ENCODE measurements at regions not wholly inside any gene's neighbourhood (a gene's known extent, or its start where the extent isn't known, plus 50 kb on each side); places are given as distances from the start of the nearest gene placed in this dataset.

- no peak for ATAC-seq
- intact Hi-C loops (cut with DNase I, micrococcal nuclease), result no loop called here
- no peak for TF ChIP-seq CTCF (IDR thresholded peaks at IDR 0.05)
- H3K9me3 ChIP-seq, result peaks cover 3% of the 10 kb centered on the region
- H3K36me3 ChIP-seq (ENCODE audit: low read depth), result no peaks in the 10 kb centered on the region
- no peaks in the 10 kb centered on the region for H3K4me1 ChIP-seq (ENCODE audit: low read depth)
- H3K4me3 ChIP-seq, result no peak overlapping the region
- DNase-seq, result no peak
Measured at GRCh38 chr18:2390158-2390557, 181.1 kb downstream of the METTL4 start.

- H3K9me3 ChIP-seq, result peaks cover 3% of the 10 kb centered on the region
- intact Hi-C loops (cut with DNase I, micrococcal nuclease), result no loop called here
- no peaks in the 10 kb centered on the region for H3K36me3 ChIP-seq (ENCODE audit: low read depth)
- no peak for TF ChIP-seq CTCF (IDR thresholded peaks at IDR 0.05)
- no peak overlapping the region for H3K4me3 ChIP-seq
- H3K4me1 ChIP-seq (ENCODE audit: low read depth), result no peaks in the 10 kb centered on the region
- DNase-seq (no peak), ATAC-seq (no peak)
Measured at GRCh38 chr18:2391470-2391869, 179.8 kb downstream of the METTL4 start.

- no peak for ATAC-seq
- H3K9me3 ChIP-seq, result peaks cover 3% of the 10 kb centered on the region
- intact Hi-C loops (cut with DNase I, micrococcal nuclease), result no loop called here
- H3K36me3 ChIP-seq (ENCODE audit: low read depth), result no peaks in the 10 kb centered on the region
- no peaks in the 10 kb centered on the region for H3K4me1 ChIP-seq (ENCODE audit: low read depth)
- no peak for TF ChIP-seq CTCF (IDR thresholded peaks at IDR 0.05)
- no peak for DNase-seq
- no peak overlapping the region for H3K4me3 ChIP-seq
Measured at GRCh38 chr18:2392446-2392845, 178.9 kb downstream of the METTL4 start.

- Histone ChIP-seq H3K9me3 (no peaks in the 10 kb centered on the region), H3K4me3 (no peak overlapping the region), H3K4me1 (ENCODE audit: low read depth) (no peaks in the 10 kb centered on the region), H3K36me3 (ENCODE audit: low read depth) (no peaks in the 10 kb centered on the region)
- no peak for TF ChIP-seq CTCF (IDR thresholded peaks at IDR 0.05)
- intact Hi-C loops (cut with DNase I, micrococcal nuclease), result no loop called here
- DNase-seq (no peak), ATAC-seq (no peak)
Measured at GRCh38 chr18:2394684-2395083, 176.6 kb downstream of the METTL4 start.

- Histone ChIP-seq H3K4me3 (no peak overlapping the region), H3K9me3 (no peaks in the 10 kb centered on the region), H3K4me1 (ENCODE audit: low read depth) (no peaks in the 10 kb centered on the region), H3K36me3 (ENCODE audit: low read depth) (no peaks in the 10 kb centered on the region)
- intact Hi-C loops (cut with DNase I, micrococcal nuclease), result no loop called here
- no peak for ATAC-seq
- DNase-seq, result no peak
- no peak for TF ChIP-seq CTCF (IDR thresholded peaks at IDR 0.05)
Measured at GRCh38 chr18:2395427-2396161, 175.7 kb downstream of the METTL4 start.

GRCh38 chr18:2396162-2396505 is 175.2 kb downstream of the METTL4 start:
- intact Hi-C loops (cut with DNase I, micrococcal nuclease), result no loop called here
- H3K9me3 ChIP-seq, result no peaks in the 10 kb centered on the region
- no peak overlapping the region for H3K4me3 ChIP-seq
- DNase-seq, result no peak
- no peak for TF ChIP-seq CTCF (IDR thresholded peaks at IDR 0.05)
- H3K4me1 ChIP-seq (ENCODE audit: low read depth), result no peaks in the 10 kb centered on the region
- no peak for ATAC-seq
- no peaks in the 10 kb centered on the region for H3K36me3 ChIP-seq (ENCODE audit: low read depth)

Data from mucosa of descending colon (tissue), 3 donors.